ENCODE measurements at regions not wholly inside any gene's neighbourhood (a gene's known extent, or its start where the extent isn't known, plus 50 kb on each side); places are given as distances from the start of the nearest gene placed in this dataset.

DNA sequence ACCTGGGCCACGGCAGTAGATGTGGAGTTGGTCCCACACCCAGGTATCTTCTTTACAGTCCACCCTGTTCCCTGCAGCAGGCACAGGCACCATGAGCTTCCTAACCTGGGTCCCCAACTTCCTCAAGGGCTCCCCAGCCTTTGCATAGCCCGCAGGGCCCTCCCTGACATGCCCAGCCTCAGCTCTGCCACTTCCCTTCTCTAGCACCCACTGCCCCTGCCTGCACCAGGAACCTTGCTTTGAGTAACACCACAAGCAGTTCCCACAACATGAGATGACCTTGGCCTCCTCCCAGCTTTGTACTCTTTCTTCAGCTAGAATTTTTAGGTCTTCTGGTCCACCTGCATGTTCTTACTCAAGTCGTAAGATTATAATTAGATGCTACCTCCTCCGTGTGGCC is 92.2 kb upstream of the ZPBP start:
- Histone ChIP-seq H3K4me2 (ENCODE audit: low read length) (no peak overlapping the region), H3K9me3 (ENCODE audit: insufficient read depth, low read depth, low read length) (no peaks in the 10 kb centered on the region), H3K27ac (ENCODE audit: low read depth, low read length) (no peak overlapping the region), H3K27me3 (ENCODE audit: insufficient read depth, low read length) (no peaks in the 10 kb centered on the region), H4K20me1 (ENCODE audit: insufficient read depth, low read length) (no peaks in the 10 kb centered on the region), H3K4me1 (ENCODE audit: insufficient read depth, low read length) (no peaks in the 10 kb centered on the region), H3K36me3 (ENCODE audit: insufficient read depth, low read length) (no peaks in the 10 kb centered on the region), H3K4me3 (ENCODE audit: insufficient read depth, low read depth, low read length) (no peak overlapping the region), H3K9ac (ENCODE audit: low read length) (no peak overlapping the region), H3K79me2 (ENCODE audit: insufficient read depth, low read length) (no peaks in the 10 kb centered on the region), H2AFZ (ENCODE audit: low read depth, low read length) (no peak overlapping the region)
- peaks cover 3% of the 10 kb centered on the region for H3K4me1 Mint-ChIP-seq (ENCODE audit: low read depth, unreplicated experiment)
- no peak overlapping the region for H3K27ac Mint-ChIP-seq (ENCODE audit: unreplicated experiment)
- peaks cover 2% of the 10 kb centered on the region for H3K9me3 Mint-ChIP-seq (ENCODE audit: unreplicated experiment)
- no peak for TF ChIP-seq EZH2 (IDR thresholded peaks at IDR 0.05; ENCODE audit: insufficient read depth, low read length)
- no peaks in the 10 kb centered on the region for H3K36me3 Mint-ChIP-seq (ENCODE audit: low read depth, unreplicated experiment)
- FAIRE-seq (no peak), DNase-seq (ENCODE audit: low read depth) (no peak)
- no peak overlapping the region for H3K4me3 Mint-ChIP-seq (ENCODE audit: unreplicated experiment)
- H3K27me3 Mint-ChIP-seq (ENCODE audit: low read depth, unreplicated experiment), result peaks cover 3% of the 10 kb centered on the region

DNA sequence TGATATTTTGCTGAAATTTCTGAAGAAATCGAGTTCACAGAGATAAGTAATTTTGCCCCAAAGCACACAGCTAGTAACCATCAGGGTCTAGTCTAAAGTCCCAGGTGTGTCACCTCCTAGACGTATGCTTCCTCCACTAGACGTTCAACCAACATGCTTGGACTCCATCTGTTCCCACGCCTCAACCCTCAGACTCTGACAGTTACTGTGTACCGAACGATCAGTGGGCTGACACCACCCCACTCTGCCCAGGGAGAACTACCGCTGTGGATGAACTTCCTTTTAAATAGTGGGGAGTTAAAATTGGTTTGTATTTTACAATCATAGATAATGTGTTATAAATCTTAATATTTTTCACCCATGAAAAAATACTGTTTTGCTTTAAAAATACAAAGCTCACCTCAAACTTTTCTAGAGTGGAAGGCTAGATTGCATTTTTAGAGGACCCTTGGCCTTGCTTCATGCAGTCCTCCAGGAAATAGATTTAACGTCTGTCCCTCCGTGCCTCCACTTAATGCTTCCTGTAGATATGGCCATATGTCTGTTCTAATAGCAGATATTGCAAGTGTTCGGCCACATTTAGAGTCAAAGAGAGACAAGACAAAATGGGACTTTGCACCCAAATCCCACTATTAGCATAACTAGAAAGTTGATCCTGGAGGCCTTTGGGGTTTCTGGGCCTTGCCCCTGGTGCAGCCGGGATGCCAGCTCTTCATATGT is 91.4 kb upstream of the ZPBP start:
- Mint-ChIP-seq H3K9me3 (ENCODE audit: unreplicated experiment) (no peaks in the 10 kb centered on the region), H3K27me3 (ENCODE audit: low read depth, unreplicated experiment) (peaks cover 2% of the 10 kb centered on the region), H3K36me3 (ENCODE audit: low read depth, unreplicated experiment) (no peaks in the 10 kb centered on the region), H3K4me3 (ENCODE audit: unreplicated experiment) (no peak overlapping the region), H3K4me1 (ENCODE audit: low read depth, unreplicated experiment) (peaks cover 3% of the 10 kb centered on the region), H3K27ac (ENCODE audit: unreplicated experiment) (no peak overlapping the region)
- H3K27ac ChIP-seq (ENCODE audit: low read depth, low read length), result no peak overlapping the region
- H3K9ac ChIP-seq (ENCODE audit: low read length), result no peak overlapping the region
- FAIRE-seq (no peak), DNase-seq (ENCODE audit: low read depth) (no peak)
- TF ChIP-seq EZH2 (IDR thresholded peaks at IDR 0.05; ENCODE audit: insufficient read depth, low read length), result no peak
- TF ChIP-seq, protein P1, sequence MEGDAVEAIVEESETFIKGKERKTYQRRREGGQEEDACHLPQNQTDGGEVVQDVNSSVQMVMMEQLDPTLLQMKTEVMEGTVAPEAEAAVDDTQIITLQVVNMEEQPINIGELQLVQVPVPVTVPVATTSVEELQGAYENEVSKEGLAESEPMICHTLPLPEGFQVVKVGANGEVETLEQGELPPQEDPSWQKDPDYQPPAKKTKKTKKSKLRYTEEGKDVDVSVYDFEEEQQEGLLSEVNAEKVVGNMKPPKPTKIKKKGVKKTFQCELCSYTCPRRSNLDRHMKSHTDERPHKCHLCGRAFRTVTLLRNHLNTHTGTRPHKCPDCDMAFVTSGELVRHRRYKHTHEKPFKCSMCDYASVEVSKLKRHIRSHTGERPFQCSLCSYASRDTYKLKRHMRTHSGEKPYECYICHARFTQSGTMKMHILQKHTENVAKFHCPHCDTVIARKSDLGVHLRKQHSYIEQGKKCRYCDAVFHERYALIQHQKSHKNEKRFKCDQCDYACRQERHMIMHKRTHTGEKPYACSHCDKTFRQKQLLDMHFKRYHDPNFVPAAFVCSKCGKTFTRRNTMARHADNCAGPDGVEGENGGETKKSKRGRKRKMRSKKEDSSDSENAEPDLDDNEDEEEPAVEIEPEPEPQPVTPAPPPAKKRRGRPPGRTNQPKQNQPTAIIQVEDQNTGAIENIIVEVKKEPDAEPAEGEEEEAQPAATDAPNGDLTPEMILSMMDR (IDR thresholded peaks at IDR 0.05; ENCODE audit: insufficient read depth, low read depth, low read length), result no peak
- H3K27me3 ChIP-seq (ENCODE audit: insufficient read depth, low read length), result no peaks in the 10 kb centered on the region
- H2AFZ ChIP-seq (ENCODE audit: low read depth, low read length), result no peak overlapping the region
- H3K79me2 ChIP-seq (ENCODE audit: insufficient read depth, low read length), result no peaks in the 10 kb centered on the region
- no peaks in the 10 kb centered on the region for H3K9me3 ChIP-seq (ENCODE audit: insufficient read depth, low read depth, low read length)
- H4K20me1 ChIP-seq (ENCODE audit: insufficient read depth, low read length), result no peaks in the 10 kb centered on the region
- no peak overlapping the region for H3K4me2 ChIP-seq (ENCODE audit: low read length)
- no peaks in the 10 kb centered on the region for H3K36me3 ChIP-seq (ENCODE audit: insufficient read depth, low read length)
- H3K4me3 ChIP-seq (ENCODE audit: insufficient read depth, low read depth, low read length), result no peak overlapping the region
- no peaks in the 10 kb centered on the region for H3K4me1 ChIP-seq (ENCODE audit: insufficient read depth, low read length)

DNA sequence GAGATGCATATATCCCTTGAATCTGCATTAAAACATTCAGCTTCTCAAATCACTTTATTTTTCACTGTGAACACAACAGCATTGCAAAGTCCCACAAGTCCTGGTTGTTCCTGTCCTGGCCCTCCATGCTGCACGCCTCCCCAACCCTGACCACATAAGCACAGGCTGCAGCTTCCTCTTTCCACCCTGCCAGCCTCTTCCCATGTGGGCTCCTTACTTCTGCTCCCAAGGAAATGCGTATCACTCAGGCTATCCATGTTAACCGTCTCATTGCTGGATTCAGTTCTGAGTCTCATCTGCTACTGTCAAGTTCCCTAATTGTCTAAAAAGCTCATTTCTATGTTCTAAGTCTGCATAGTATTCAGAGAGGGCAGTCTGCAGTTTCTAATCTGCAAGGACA is 89.7 kb upstream of the ZPBP start:
- H3K4me1 Mint-ChIP-seq (ENCODE audit: low read depth, unreplicated experiment), result peaks cover 3% of the 10 kb centered on the region

More for the DNA sequence above, 89.7 kb upstream of the ZPBP start:
- Mint-ChIP-seq H3K9me3 (ENCODE audit: unreplicated experiment) (no peaks in the 10 kb centered on the region), H3K27me3 (ENCODE audit: low read depth, unreplicated experiment) (peaks cover 3% of the 10 kb centered on the region), H3K4me3 (ENCODE audit: unreplicated experiment) (no peak overlapping the region), H3K36me3 (ENCODE audit: low read depth, unreplicated experiment) (no peaks in the 10 kb centered on the region), H3K27ac (ENCODE audit: unreplicated experiment) (no peak overlapping the region)
- Histone ChIP-seq H3K27me3 (ENCODE audit: insufficient read depth, low read length) (no peaks in the 10 kb centered on the region), H3K9ac (ENCODE audit: low read length) (no peak overlapping the region), H3K4me1 (ENCODE audit: insufficient read depth, low read length) (no peaks in the 10 kb centered on the region), H3K36me3 (ENCODE audit: insufficient read depth, low read length) (no peaks in the 10 kb centered on the region), H4K20me1 (ENCODE audit: insufficient read depth, low read length) (no peaks in the 10 kb centered on the region), H3K79me2 (ENCODE audit: insufficient read depth, low read length) (no peaks in the 10 kb centered on the region), H3K4me2 (ENCODE audit: low read length) (no peak overlapping the region), H3K27ac (ENCODE audit: low read depth, low read length) (no peak overlapping the region), H2AFZ (ENCODE audit: low read depth, low read length) (no peak overlapping the region), H3K9me3 (ENCODE audit: insufficient read depth, low read depth, low read length) (no peaks in the 10 kb centered on the region), H3K4me3 (ENCODE audit: insufficient read depth, low read depth, low read length) (no peak overlapping the region)
- FAIRE-seq (no peak), DNase-seq (ENCODE audit: low read depth) (no peak)
- TF ChIP-seq EZH2 (IDR thresholded peaks at IDR 0.05; ENCODE audit: insufficient read depth, low read length), result no peak
- TF ChIP-seq, protein P1 (IDR thresholded peaks at IDR 0.05; ENCODE audit: insufficient read depth, low read depth, low read length), result no peak

All from astrocyte (in vitro differentiated cells and primary cell).